Upper lobe of left lung (tissue), 6 donors: ENCODE measurements at regions not wholly inside any gene's neighbourhood (a gene's known extent, or its start where the extent isn't known, plus 50 kb on each side); places are given as distances from the start of the nearest gene placed in this dataset.

Source experiments
- ATAC-seq, 2 donors: fragments of 200-7000 bp; cut with Tn5 transposase; one replicate each; pipeline ENCODE4 v1.9.1; 2022; ENCODE audit warnings: mild to moderate bottlenecking in 2 of 2, moderate library complexity in 2 of 2; ENCODE audit not compliant: low FRiP score in 2 of 2
- DNase-seq, 2 donors: peaks; one replicate each; pipeline ENCODE4 v3.0.0-alpha.2; 2019 to 2020
- H3K27ac ChIP-seq, 4 donors: fragments of 200-600 bp; sonication (generic); one replicate each; pipeline ENCODE4 v1.5.1; 2016 to 2019
- H3K27me3 ChIP-seq, 4 donors: fragments of 200-600 bp; sonication (generic); one replicate each; pipeline ENCODE4 v1.5.1; 2017 to 2019
- H3K36me3 ChIP-seq, 4 donors: fragments of 200-600 bp; sonication (generic); one replicate each; pipeline ENCODE4 v1.5.1; 2016 to 2019
- H3K4me1 ChIP-seq, 4 donors: fragments of 200-600 bp; sonication (generic); one replicate each; pipeline ENCODE4 v1.5.1; 2018 to 2019
- H3K4me3 ChIP-seq, 4 donors: fragments of 200-600 bp; sonication (generic); one replicate each; pipeline ENCODE4 v1.5.1; 2017 to 2019; ENCODE audit warnings: mild to moderate bottlenecking in 2 of 4, moderate library complexity in 1 of 4
- H3K9me3 ChIP-seq, 4 donors: fragments of 200-600 bp; sonication (generic); one replicate each; pipeline ENCODE4 v1.5.1; 2018 to 2019
- EP300 ChIP-seq, 4 donors: sonication (generic); formaldehyde crosslinking; IDR thresholded peaks; one replicate each; pipeline ENCODE4 v1.5.1; 2017; ENCODE audit warnings: antibody characterized with exemption in 4 of 4, control low read depth in 2 of 4
- POLR2A ChIP-seq, 4 donors: fragments of 450-650 bp; IDR thresholded peaks; one replicate each; pipeline ENCODE4 v1.5.1; 2016 to 2017; ENCODE audit warnings: antibody characterized with exemption in 4 of 4, mild to moderate bottlenecking in 2 of 4
- POLR2AphosphoS5 ChIP-seq, 2 donors: sonication (generic); formaldehyde crosslinking; IDR thresholded peaks; one replicate each; pipeline ENCODE4 v1.5.1; 2017; ENCODE audit warnings: antibody characterized with exemption in 2 of 2
- WGBS, 2 donors: methylation state at CpG; one replicate each; pipeline ENCODE4 v1.1.5; 2017 to 2018; 5-methylcytosine and 5-hydroxymethylcytosine counted together
- TF ChIP-seq, protein P1 (sequence below), 6 experiments: fragments of 450-650 bp in 4 of 6; fragments of 200-600 bp in 2 of 6; sonication (generic) in 2 of 6; IDR thresholded peaks; one replicate each; pipeline ENCODE4 v1.5.1; 2016 to 2019; ENCODE audit warnings: antibody characterized with exemption in 6 of 6
- donor health status: DM: no; HTN: no; CAD: no; lungs with moderate emphysema.
- donor health status: DM: no; HTN: yes; CAD: no; lungs with severe emphysema.

DNA sequence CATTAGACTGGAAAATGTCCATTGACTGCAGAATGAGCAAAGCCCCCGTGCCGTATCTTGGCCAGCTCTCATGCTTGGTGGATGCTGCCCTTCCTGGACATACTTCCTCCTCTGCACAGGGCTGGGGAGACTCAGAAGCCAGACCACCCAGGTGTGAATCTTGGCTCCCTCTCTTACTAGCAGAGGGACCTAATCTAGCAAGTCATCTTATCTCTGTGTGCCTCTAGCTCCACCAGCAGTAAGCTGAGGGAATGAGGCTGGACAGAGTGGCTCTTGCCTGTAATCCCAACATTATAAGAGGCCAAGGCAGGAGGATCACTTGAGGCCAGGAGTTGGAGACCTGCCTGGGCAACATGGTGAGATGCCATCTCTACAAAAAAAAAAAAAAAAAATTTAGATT, 173.8 kb upstream of the GHITM start:
- H3K27ac ChIP-seq = no peak overlapping the region
- no peaks in the 10 kb centered on the region for H3K27me3 ChIP-seq
- WGBS, 2 donors = 25 to 48% methylated on average over 2 of the region's 2 CpGs
- no peaks in the 10 kb centered on the region for H3K36me3 ChIP-seq
- no peaks in the 10 kb centered on the region for H3K9me3 ChIP-seq
- ATAC-seq = no peak
- H3K4me3 ChIP-seq = no peak overlapping the region
- DNase-seq = no peak
- H3K4me1 ChIP-seq = no peaks in the 10 kb centered on the region
- TF ChIP-seq, protein P1, sequence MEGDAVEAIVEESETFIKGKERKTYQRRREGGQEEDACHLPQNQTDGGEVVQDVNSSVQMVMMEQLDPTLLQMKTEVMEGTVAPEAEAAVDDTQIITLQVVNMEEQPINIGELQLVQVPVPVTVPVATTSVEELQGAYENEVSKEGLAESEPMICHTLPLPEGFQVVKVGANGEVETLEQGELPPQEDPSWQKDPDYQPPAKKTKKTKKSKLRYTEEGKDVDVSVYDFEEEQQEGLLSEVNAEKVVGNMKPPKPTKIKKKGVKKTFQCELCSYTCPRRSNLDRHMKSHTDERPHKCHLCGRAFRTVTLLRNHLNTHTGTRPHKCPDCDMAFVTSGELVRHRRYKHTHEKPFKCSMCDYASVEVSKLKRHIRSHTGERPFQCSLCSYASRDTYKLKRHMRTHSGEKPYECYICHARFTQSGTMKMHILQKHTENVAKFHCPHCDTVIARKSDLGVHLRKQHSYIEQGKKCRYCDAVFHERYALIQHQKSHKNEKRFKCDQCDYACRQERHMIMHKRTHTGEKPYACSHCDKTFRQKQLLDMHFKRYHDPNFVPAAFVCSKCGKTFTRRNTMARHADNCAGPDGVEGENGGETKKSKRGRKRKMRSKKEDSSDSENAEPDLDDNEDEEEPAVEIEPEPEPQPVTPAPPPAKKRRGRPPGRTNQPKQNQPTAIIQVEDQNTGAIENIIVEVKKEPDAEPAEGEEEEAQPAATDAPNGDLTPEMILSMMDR (IDR thresholded peaks at IDR 0.05) = no peak

DNA sequence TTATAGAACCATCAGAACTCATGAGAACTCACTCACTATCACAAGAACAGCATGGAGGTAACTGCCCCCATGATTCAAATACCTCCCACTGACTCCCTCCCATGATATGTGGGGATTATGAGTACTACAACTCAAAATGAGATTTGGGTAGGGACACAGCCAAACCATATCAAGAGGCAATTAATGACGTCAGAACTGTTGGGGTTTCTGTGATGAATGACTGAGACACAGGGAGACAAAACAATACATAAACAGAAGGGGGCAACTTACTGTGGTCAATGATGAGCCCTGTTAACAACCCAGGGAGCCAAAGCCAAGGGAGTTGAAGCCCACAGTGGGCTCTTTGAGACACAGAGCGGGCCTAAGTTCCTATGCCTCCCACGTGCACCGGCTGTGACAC, 171.3 kb upstream of the GHITM start:
- H3K4me3 ChIP-seq = no peak overlapping the region
- no peaks in the 10 kb centered on the region for H3K4me1 ChIP-seq
- H3K27ac ChIP-seq = no peak overlapping the region
- no peak for DNase-seq
- no peaks in the 10 kb centered on the region for H3K9me3 ChIP-seq
- no peaks in the 10 kb centered on the region for H3K27me3 ChIP-seq
- 88 to 91% methylated on average over 4 of the region's 4 CpGs for WGBS, 2 donors
- TF ChIP-seq, protein P1 (IDR thresholded peaks at IDR 0.05) = no peak
- no peak for TF ChIP-seq POLR2AphosphoS5 (IDR thresholded peaks at IDR 0.05)
- no peak for TF ChIP-seq POLR2A (IDR thresholded peaks at IDR 0.05)
- TF ChIP-seq EP300 (IDR thresholded peaks at IDR 0.05) = no peak
- peak in 1 of 2 donors; percentile 45 for ATAC-seq
- no peaks in the 10 kb centered on the region for H3K36me3 ChIP-seq

DNA sequence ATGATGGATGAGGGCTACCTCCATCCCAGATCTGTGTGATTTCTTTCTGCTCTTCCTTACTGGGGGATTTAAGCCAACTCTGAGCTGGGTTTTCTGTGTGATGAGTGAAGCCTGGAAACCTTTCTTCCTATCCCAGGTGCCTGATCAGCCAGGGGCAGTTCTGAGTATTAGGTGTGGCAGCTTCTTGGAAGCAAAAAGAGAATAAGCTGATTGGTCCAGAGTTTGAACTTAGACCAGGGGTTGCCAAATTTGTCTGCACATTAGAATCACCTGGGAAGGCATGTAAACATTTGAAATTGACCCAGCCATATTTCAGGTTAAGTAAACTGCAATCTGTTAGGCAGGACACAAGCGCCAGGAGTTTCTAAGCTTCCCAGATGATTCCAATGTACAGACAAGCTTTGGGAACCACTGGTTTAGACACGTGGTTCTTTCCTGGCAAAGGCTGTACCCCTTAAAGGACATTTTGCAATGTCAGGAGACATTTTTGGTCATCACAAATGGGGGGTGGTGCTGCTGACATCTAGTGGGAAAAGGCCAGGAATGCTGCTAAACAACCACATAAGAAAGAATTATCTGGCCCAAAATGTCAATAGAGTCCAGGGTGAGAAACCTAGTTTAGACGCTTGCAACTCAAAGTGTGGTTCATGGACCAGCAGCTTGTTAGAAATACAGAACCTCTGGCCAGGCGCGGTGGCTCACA, 160.5 kb upstream of the GHITM start:
- WGBS, 2 donors = 69 to 75% methylated on average over 5 of the region's 5 CpGs
- no peak for TF ChIP-seq POLR2A (IDR thresholded peaks at IDR 0.05)
- no peak for DNase-seq

DNA sequence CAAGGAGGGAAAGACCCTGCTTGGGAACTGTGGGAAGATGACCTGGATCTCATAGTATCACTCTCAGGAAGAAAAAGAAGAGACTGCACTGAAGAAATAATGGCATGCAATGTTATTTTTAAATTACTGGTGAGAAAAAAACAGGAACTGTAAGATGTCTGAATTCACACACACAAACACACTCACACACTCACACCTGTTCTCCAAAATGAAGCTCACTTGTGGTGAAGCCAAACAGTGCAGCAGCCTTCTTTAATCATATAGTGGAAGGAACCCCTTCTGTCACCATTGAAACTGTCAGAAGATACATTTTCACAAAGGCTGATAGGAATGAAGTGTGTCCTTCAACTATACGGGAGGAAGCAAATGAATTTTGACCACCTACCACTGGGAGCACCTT, 156.5 kb upstream of the GHITM start:
- 46 to 63% methylated on average over 1 of the region's 1 CpG for WGBS, 2 donors
- H3K9me3 ChIP-seq = no peaks in the 10 kb centered on the region
- no peak for DNase-seq
- no peak for TF ChIP-seq POLR2AphosphoS5 (IDR thresholded peaks at IDR 0.05)
- TF ChIP-seq POLR2A (IDR thresholded peaks at IDR 0.05) = no peak
- TF ChIP-seq, protein P1 (IDR thresholded peaks at IDR 0.05) = no peak
- no peak for TF ChIP-seq EP300 (IDR thresholded peaks at IDR 0.05)
- no peaks in the 10 kb centered on the region for H3K27me3 ChIP-seq
- H3K36me3 ChIP-seq = no peaks in the 10 kb centered on the region
- ATAC-seq = no peak
- no peak overlapping the region for H3K4me3 ChIP-seq
- no peaks in the 10 kb centered on the region for H3K4me1 ChIP-seq
- H3K27ac ChIP-seq = no peak overlapping the region

More for the DNA sequence above, 160.5 kb upstream of the GHITM start:
- Histone ChIP-seq H3K27ac (no peak overlapping the region), H3K9me3 (no peaks in the 10 kb centered on the region), H3K27me3 (no peaks in the 10 kb centered on the region), H3K4me3 (no peak overlapping the region), H3K36me3 (no peaks in the 10 kb centered on the region), H3K4me1 (no peaks in the 10 kb centered on the region)
- ATAC-seq = no peak

DNA sequence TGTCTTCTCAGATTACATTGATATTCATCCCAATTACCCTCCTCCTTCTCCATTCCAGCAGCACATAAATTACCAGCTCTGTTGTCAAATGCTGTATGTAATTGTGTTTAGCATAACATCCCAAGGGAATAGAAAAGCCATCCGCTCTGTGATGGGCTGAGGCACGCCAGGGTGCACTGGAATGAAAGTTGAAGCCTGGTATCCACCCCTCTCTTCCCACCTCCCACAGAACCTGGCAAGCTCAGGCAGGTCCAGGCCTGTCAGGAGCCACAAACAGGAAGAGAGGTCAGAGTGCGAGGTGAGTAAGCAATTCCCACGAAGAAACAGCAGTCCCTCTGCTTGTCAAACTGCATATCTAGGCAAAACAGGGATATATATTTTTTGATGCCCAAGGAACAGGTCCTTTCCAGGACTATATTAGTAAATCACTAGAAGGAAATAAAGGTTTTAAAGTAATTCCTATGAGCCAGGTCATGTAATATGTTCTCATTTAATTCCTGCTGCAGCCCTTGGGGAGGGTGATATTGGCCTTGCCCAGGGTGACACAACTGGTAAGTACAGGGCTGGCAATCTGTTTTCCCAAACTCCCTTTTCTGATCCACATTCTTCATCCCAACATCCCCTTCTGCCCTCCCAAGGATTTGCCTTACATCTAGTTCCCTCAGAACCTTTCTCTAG, 155.6 kb upstream of the GHITM start:
- Histone ChIP-seq H3K4me1 (no peaks in the 10 kb centered on the region), H3K9me3 (no peaks in the 10 kb centered on the region), H3K4me3 (no peak overlapping the region), H3K36me3 (no peaks in the 10 kb centered on the region), H3K27me3 (no peaks in the 10 kb centered on the region), H3K27ac (no peak overlapping the region)
- WGBS, 2 donors = 60 to 67% methylated on average over 4 of the region's 4 CpGs
- ATAC-seq = no peak
- DNase-seq = no peak
- TF ChIP-seq, protein P1 (IDR thresholded peaks at IDR 0.05) = no peak
- no peak for TF ChIP-seq EP300 (IDR thresholded peaks at IDR 0.05)
- no peak for TF ChIP-seq POLR2A (IDR thresholded peaks at IDR 0.05)
- no peak for TF ChIP-seq POLR2AphosphoS5 (IDR thresholded peaks at IDR 0.05)
